HepG2 (cell line): ENCODE measurements at regions not wholly inside any gene's neighbourhood (a gene's known extent, or its start where the extent isn't known, plus 50 kb on each side); places are given as distances from the start of the nearest gene placed in this dataset.

Experiments
- CHCHD3 ChIP-seq: sonication (generic); formaldehyde crosslinking; IDR thresholded peaks from 2 replicates; pipeline ENCODE4 v1.8.0; 2022; ENCODE audit warnings: mild to moderate bottlenecking, missing genetic modification reagents, moderate library complexity
- CHD2 ChIP-seq: IDR thresholded peaks from 2 replicates; pipeline ENCODE4 v1.6.1; 2011; ENCODE audit warnings: low read depth, low read length, improper control_type of control experiment
- DNMT1 ChIP-seq: sonication (generic); formaldehyde crosslinking; IDR thresholded peaks from 2 replicates; pipeline ENCODE4 v1.5.1; 2020; ENCODE audit warnings: mild to moderate bottlenecking, missing genetic modification reagents
- EHMT2 ChIP-seq: fragments of 200-600 bp; sonication (generic); IDR thresholded peaks from 2 replicates; pipeline ENCODE4 v1.7.0; 2017; ENCODE audit warnings: antibody characterized with exemption, low read depth, low read length, borderline replicate concordance
- HCFC1 ChIP-seq: fragments of 150-350 bp; IDR thresholded peaks from 2 replicates; pipeline ENCODE4 v1.6.1; 2014; ENCODE audit warnings: low read depth, low read length
- LRRFIP1 ChIP-seq: sonication (generic); formaldehyde crosslinking; conservative IDR thresholded peaks from 2 replicates; pipeline ENCODE4 v1.4.0; 2020; ENCODE audit warnings: missing genetic modification reagents
- MIXL1 ChIP-seq: IDR thresholded peaks from 2 replicates; pipeline ENCODE4 v1.6.1; 2016
- SETDB1 ChIP-seq: sonication (generic); formaldehyde crosslinking; IDR thresholded peaks from 2 replicates; pipeline ENCODE4 v1.5.1; 2020; ENCODE audit warnings: missing genetic modification reagents, mild to moderate bottlenecking, borderline replicate concordance
- SMAD1 ChIP-seq: sonication (generic); formaldehyde crosslinking; IDR thresholded peaks from 2 replicates; pipeline ENCODE4 v1.4.0; 2020; ENCODE audit warnings: missing genetic modification reagents, low read depth, mild to moderate bottlenecking, borderline replicate concordance
- TRIM24 ChIP-seq: sonication (generic); formaldehyde crosslinking; IDR thresholded peaks from 2 replicates; pipeline ENCODE4 v1.8.0; 2022; ENCODE audit warnings: mild to moderate bottlenecking, missing genetic modification reagents
- ZC3H4 ChIP-seq: sonication (generic); formaldehyde crosslinking; IDR thresholded peaks from 2 replicates; pipeline ENCODE4 v1.4.0; 2020; ENCODE audit warnings: missing genetic modification reagents, borderline replicate concordance
- ZKSCAN1 ChIP-seq: fragments of 150-350 bp; IDR thresholded peaks from 2 replicates; pipeline ENCODE4 v1.6.1; 2014; ENCODE audit warnings: low read length
- ZNF121 ChIP-seq: sonication (generic); formaldehyde crosslinking; IDR thresholded peaks from 2 replicates; pipeline ENCODE4 v1.5.0; 2020; ENCODE audit warnings: mild to moderate bottlenecking, missing genetic modification reagents
- ZNF180 ChIP-seq: sonication (generic); formaldehyde crosslinking; IDR thresholded peaks from 2 replicates; pipeline ENCODE4 v1.4.0; 2020; ENCODE audit warnings: low read depth, missing genetic modification reagents, borderline replicate concordance
- ZNF318 ChIP-seq: sonication (generic); formaldehyde crosslinking; IDR thresholded peaks from 2 replicates; pipeline ENCODE4 v1.4.0; 2020; ENCODE audit warnings: mild to moderate bottlenecking, missing genetic modification reagents
- ZNF362 ChIP-seq: sonication (generic); formaldehyde crosslinking; IDR thresholded peaks from 2 replicates; pipeline ENCODE4 v1.4.0; 2020; ENCODE audit warnings: missing genetic modification reagents, mild to moderate bottlenecking, borderline replicate concordance
- TF ChIP-seq, protein P1 (sequence below): IDR thresholded peaks from 2 replicates; pipeline ENCODE4 v1.6.1; 2016

- TF ChIP-seq ZNF362 (CRISPR knock-in tag) (no peak), ZNF318 (CRISPR knock-in tag) (no peak), SETDB1 (CRISPR knock-in tag) (no peak), MIXL1 (no peak), ZKSCAN1 (no peak), LRRFIP1 (no peak), HCFC1 (no peak), DNMT1 (CRISPR knock-in tag) (no peak), SMAD1 (CRISPR knock-in tag) (no peak), TRIM24 (CRISPR knock-in tag) (no peak), ZC3H4 (CRISPR knock-in tag) (no peak), ZNF180 (CRISPR knock-in tag) (no peak), ZNF121 (CRISPR knock-in tag) (no peak), EHMT2 (no peak), CHD2 (no peak), CHCHD3 (CRISPR knock-in tag) (no peak)
- TF ChIP-seq, protein P1, sequence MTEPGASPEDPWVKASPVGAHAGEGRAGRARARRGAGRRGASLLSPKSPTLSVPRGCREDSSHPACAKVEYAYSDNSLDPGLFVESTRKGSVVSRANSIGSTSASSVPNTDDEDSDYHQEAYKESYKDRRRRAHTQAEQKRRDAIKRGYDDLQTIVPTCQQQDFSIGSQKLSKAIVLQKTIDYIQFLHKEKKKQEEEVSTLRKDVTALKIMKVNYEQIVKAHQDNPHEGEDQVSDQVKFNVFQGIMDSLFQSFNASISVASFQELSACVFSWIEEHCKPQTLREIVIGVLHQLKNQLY (CRISPR knock-in tag), result no peak
These were observed 77.4 kb upstream of the NPAS2 start (continued) for GRCh38 chr2:100742277-100743254.
